ENCODE measurements at regions not wholly inside any gene's neighbourhood (a gene's known extent, or its start where the extent isn't known, plus 50 kb on each side); places are given as distances from the start of the nearest gene placed in this dataset.

- DNase-seq (ENCODE audit: low spot score) = no peak
- in situ Hi-C loops (cut with HindIII; ENCODE audit: low sequenced_read_pairs) = loop anchor here (5.0 kb wide), 1 partner anchor 57 kb away; no protein-coding TSS in a partner anchor
Measured at GRCh38 chr2:199144036-199144435, 313.7 kb downstream of the SATB2 start.

- in situ Hi-C loops (cut with HindIII; ENCODE audit: low sequenced_read_pairs) = no loop called here
- DNase-seq (ENCODE audit: low spot score) = peak; percentile 11
Measured at GRCh38 chr2:199136681-199137080, 321.1 kb downstream of the SATB2 start.

GRCh38 chr2:199136242-199136641 is 321.5 kb downstream of the SATB2 start:
- no peak for DNase-seq (ENCODE audit: low spot score)
- in situ Hi-C loops (cut with HindIII; ENCODE audit: low sequenced_read_pairs) = no loop called here

- DNase-seq (ENCODE audit: low spot score) = no peak
- in situ Hi-C loops (cut with HindIII; ENCODE audit: low sequenced_read_pairs) = no loop called here
Measured at GRCh38 chr2:199131876-199132275, 325.9 kb downstream of the SATB2 start.

GRCh38 chr2:199131136-199131655 is 326.5 kb downstream of the SATB2 start:
- in situ Hi-C loops (cut with HindIII; ENCODE audit: low sequenced_read_pairs) = no loop called here
- DNase-seq (ENCODE audit: low spot score) = no peak

- in situ Hi-C loops (cut with HindIII; ENCODE audit: low sequenced_read_pairs) = no loop called here
Measured at GRCh38 chr2:199130501-199130900, 327.2 kb downstream of the SATB2 start.

GRCh38 chr2:199128476-199129229 is 329.1 kb downstream of the SATB2 start:
- in situ Hi-C loops (cut with HindIII; ENCODE audit: low sequenced_read_pairs) = no loop called here
- DNase-seq (ENCODE audit: low spot score) = no peak

More at GRCh38 chr2:199130501-199130900, 327.2 kb downstream of the SATB2 start:
- DNase-seq (ENCODE audit: low spot score) = no peak

- no peak for DNase-seq (ENCODE audit: low spot score)
- in situ Hi-C loops (cut with HindIII; ENCODE audit: low sequenced_read_pairs) = no loop called here
Measured at GRCh38 chr2:199119796-199120195, 337.9 kb downstream of the SATB2 start.

GRCh38 chr2:199118673-199119112 is 339.0 kb downstream of the SATB2 start:
- no peak for DNase-seq (ENCODE audit: low spot score)
- in situ Hi-C loops (cut with HindIII; ENCODE audit: low sequenced_read_pairs) = no loop called here

- no peak for DNase-seq (ENCODE audit: low spot score)
- in situ Hi-C loops (cut with HindIII; ENCODE audit: low sequenced_read_pairs) = no loop called here
Measured at GRCh38 chr2:199115169-199115568, 342.6 kb downstream of the SATB2 start.

- in situ Hi-C loops (cut with HindIII; ENCODE audit: low sequenced_read_pairs) = no loop called here
- no peak for DNase-seq (ENCODE audit: low spot score)
Measured at GRCh38 chr2:199113111-199113510, 344.6 kb downstream of the SATB2 start.

- DNase-seq (ENCODE audit: low spot score) = no peak
- in situ Hi-C loops (cut with HindIII; ENCODE audit: low sequenced_read_pairs) = no loop called here
Measured at GRCh38 chr2:199111458-199111857, 346.3 kb downstream of the SATB2 start.

- in situ Hi-C loops (cut with HindIII; ENCODE audit: low sequenced_read_pairs) = no loop called here
- DNase-seq (ENCODE audit: low spot score) = no peak
Measured at GRCh38 chr2:199108056-199108455, 349.7 kb downstream of the SATB2 start.

- in situ Hi-C loops (cut with HindIII; ENCODE audit: low sequenced_read_pairs) = no loop called here
- DNase-seq (ENCODE audit: low spot score) = no peak
Measured at GRCh38 chr2:199105826-199106225, 351.9 kb downstream of the SATB2 start.

- in situ Hi-C loops (cut with HindIII; ENCODE audit: low sequenced_read_pairs) = no loop called here
- no peak for DNase-seq (ENCODE audit: low spot score)
Measured at GRCh38 chr2:199101487-199101886, 356.3 kb downstream of the SATB2 start.

GRCh38 chr2:199100326-199101110 is 357.2 kb downstream of the SATB2 start:
- in situ Hi-C loops (cut with HindIII; ENCODE audit: low sequenced_read_pairs) = no loop called here
- no peak for DNase-seq (ENCODE audit: low spot score)

GRCh38 chr2:199092419-199092818 is 365.3 kb downstream of the SATB2 start:
- no peak for DNase-seq (ENCODE audit: low spot score)
- in situ Hi-C loops (cut with HindIII; ENCODE audit: low sequenced_read_pairs) = no loop called here

- in situ Hi-C loops (cut with HindIII; ENCODE audit: low sequenced_read_pairs) = loop anchor here (5.0 kb wide), 1 partner anchor 57 kb away; no protein-coding TSS in a partner anchor
- DNase-seq (ENCODE audit: low spot score) = no peak
Measured at GRCh38 chr2:199085261-199085660, 372.5 kb downstream of the SATB2 start.

GRCh38 chr2:199070322-199070949 is 387.3 kb downstream of the SATB2 start:
- in situ Hi-C loops (cut with HindIII; ENCODE audit: low sequenced_read_pairs) = no loop called here
- no peak for DNase-seq (ENCODE audit: low spot score)

- DNase-seq (ENCODE audit: low spot score) = no peak
- in situ Hi-C loops (cut with HindIII; ENCODE audit: low sequenced_read_pairs) = no loop called here
Measured at GRCh38 chr2:199064201-199064600, 393.5 kb downstream of the SATB2 start.
